Neural cell (in vitro differentiated cells): ENCODE measurements at regions not wholly inside any gene's neighbourhood (a gene's known extent, or its start where the extent isn't known, plus 50 kb on each side); places are given as distances from the start of the nearest gene placed in this dataset.

ENCODE experiments used
- H2AFZ ChIP-seq: fragments of 200-600, 300-800 bp; sonication (generic), shearing (Covaris generic); 2 replicates; pipeline ENCODE4 v1.6.0; 2014; ENCODE audit warnings: low read depth, mild to moderate bottlenecking, antibody characterized with exemption, low read length, moderate library complexity
- H3F3A ChIP-seq: fragments of 200-600 bp; shearing (Covaris generic); 2 replicates; pipeline ENCODE4 v1.6.1; 2016; ENCODE audit warnings: mild to moderate bottlenecking, moderate library complexity, mixed read lengths, antibody characterized with exemption, low read length; ENCODE audit not compliant: insufficient read depth, poor library complexity, severe bottlenecking
- H3K27ac ChIP-seq: fragments of 200-600, 300-800 bp; sonication (generic), shearing (Covaris generic); 2 replicates; pipeline ENCODE4 v1.5.1; 2014; ENCODE audit warnings: mild to moderate bottlenecking, low read length, moderate library complexity
- H3K27me3 ChIP-seq: fragments of 300-800, 200-600 bp; sonication (generic), shearing (Covaris generic); 2 replicates; pipeline ENCODE4 v1.6.0; 2014; ENCODE audit warnings: mild to moderate bottlenecking, low read depth, low read length, moderate library complexity; ENCODE audit not compliant: insufficient read depth
- H3K36me3 ChIP-seq: fragments of 300-800, 200-600 bp; sonication (generic), shearing (Covaris generic); 2 replicates; pipeline ENCODE4 v1.5.1; 2014; ENCODE audit warnings: mild to moderate bottlenecking, antibody characterized with exemption, low read length, moderate library complexity; ENCODE audit not compliant: insufficient read depth
- H3K4me2 ChIP-seq: fragments of 300-800, 200-600 bp; sonication (generic), shearing (Covaris generic); 2 replicates; pipeline ENCODE4 v1.6.0; 2014; ENCODE audit warnings: mild to moderate bottlenecking, low read length
- H3K4me3 ChIP-seq: fragments of 300-800, 200-600 bp; sonication (generic), shearing (Covaris generic); 2 replicates; pipeline ENCODE4 v1.5.1; 2014; ENCODE audit warnings: mild to moderate bottlenecking, low read length, moderate library complexity
- H3K79me2 ChIP-seq: fragments of 200-600 bp; shearing (Covaris generic); replicated peaks from 2 replicates; pipeline ENCODE4 v1.6.0; 2014; ENCODE audit warnings: mild to moderate bottlenecking, low read length, moderate library complexity; ENCODE audit not compliant: insufficient read depth
- H3K9ac ChIP-seq: fragments of 300-800, 200-600 bp; sonication (generic), shearing (Covaris generic); 2 replicates; pipeline ENCODE4 v1.6.1; 2016; ENCODE audit warnings: mild to moderate bottlenecking, low read length, mixed read lengths
- H3K9me2 ChIP-seq: fragments of 200-600 bp; shearing (Covaris generic); 2 replicates; pipeline ENCODE4 v1.6.1; 2016; ENCODE audit warnings: mild to moderate bottlenecking, low read length, mixed read lengths; ENCODE audit not compliant: insufficient read depth
- H3K9me3 ChIP-seq: fragments of 200-600, 300-800 bp; sonication (generic), shearing (Covaris generic); 2 replicates; pipeline ENCODE4 v1.6.1; 2016; ENCODE audit warnings: mild to moderate bottlenecking, mixed run types, low read length, moderate library complexity, mixed read lengths
- H4K20me1 ChIP-seq: fragments of 200-600 bp; shearing (Covaris generic); 2 replicates; pipeline ENCODE4 v1.6.1; 2016; ENCODE audit warnings: mild to moderate bottlenecking, mixed run types; ENCODE audit not compliant: insufficient read depth
- EP300 ChIP-seq: fragments of 450-650 bp; conservative IDR thresholded peaks from 2 replicates; pipeline ENCODE4 v1.6.1; 2014; ENCODE audit warnings: antibody characterized with exemption, mild to moderate bottlenecking, moderate library complexity; ENCODE audit not compliant: poor library complexity, severe bottlenecking
- EZH2 ChIP-seq: fragments of 200-600, 300-800 bp; shearing (Covaris generic), sonication (generic); IDR thresholded peaks from 2 replicates; pipeline ENCODE4 v1.6.1; 2014; ENCODE audit warnings: antibody characterized with exemption, low read length, borderline replicate concordance, mild to moderate bottlenecking; ENCODE audit not compliant: insufficient read depth, poor library complexity, severe bottlenecking
- MXI1 ChIP-seq: fragments of 450-650 bp; conservative IDR thresholded peaks from 2 replicates; pipeline ENCODE4 v1.6.1; 2014; ENCODE audit warnings: antibody characterized with exemption, mild to moderate bottlenecking; ENCODE audit not compliant: poor library complexity, severe bottlenecking
- POLR2AphosphoS5 ChIP-seq: IDR thresholded peaks from 2 replicates; pipeline ENCODE4 v1.6.1; 2012
- RAD21 ChIP-seq: fragments of 450-650 bp; conservative IDR thresholded peaks from 2 replicates; pipeline ENCODE4 v1.6.1; 2014; ENCODE audit warnings: antibody characterized with exemption, mild to moderate bottlenecking, moderate library complexity
- SMC3 ChIP-seq: fragments of 450-650 bp; conservative IDR thresholded peaks from 2 replicates; pipeline ENCODE4 v1.6.1; 2014; ENCODE audit warnings: antibody characterized with exemption, mild to moderate bottlenecking, moderate library complexity; ENCODE audit not compliant: poor library complexity
- TAF1 ChIP-seq: IDR thresholded peaks from 2 replicates; pipeline ENCODE4 v1.6.1; 2012; ENCODE audit warnings: low read depth
- TF ChIP-seq, protein P1 (sequence below): fragments of 450-650 bp; IDR thresholded peaks from 2 replicates; pipeline ENCODE4 v1.5.1; 2014; ENCODE audit warnings: antibody characterized with exemption, mild to moderate bottlenecking, moderate library complexity; ENCODE audit not compliant: poor library complexity, severe bottlenecking
- TF ChIP-seq, protein P2 (sequence below): IDR thresholded peaks from 2 replicates; pipeline ENCODE4 v1.6.1; 2012; ENCODE audit warnings: borderline replicate concordance

DNA sequence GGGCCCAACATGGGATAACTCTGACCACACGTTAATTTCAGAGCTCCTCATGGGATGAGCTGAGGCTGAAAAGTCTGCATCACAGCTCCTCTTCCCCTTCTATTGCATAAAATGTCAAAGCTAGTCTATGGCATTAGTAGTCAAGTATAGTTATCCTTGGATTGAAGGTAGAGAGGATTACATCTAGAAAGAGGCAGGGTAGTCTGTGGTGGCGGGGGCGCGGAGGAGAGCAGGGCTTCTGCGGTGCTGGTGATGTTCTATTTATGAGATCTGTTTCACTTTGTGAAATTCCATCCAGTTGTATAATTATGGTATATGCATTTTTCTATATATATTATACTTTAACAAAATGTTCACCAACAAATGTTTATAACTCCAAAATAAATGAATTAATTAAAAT lies 329.5 kb upstream of the GRAMD2B start:
- Histone ChIP-seq H3K27me3 (no peaks in the 10 kb centered on the region), H3F3A (no peaks in the 10 kb centered on the region), H3K4me3 (no peak overlapping the region), H3K79me2 (no peaks in the 10 kb centered on the region), H3K9me3 (no peaks in the 10 kb centered on the region), H2AFZ (no peak overlapping the region), H4K20me1 (no peaks in the 10 kb centered on the region), H3K9me2 (no peaks in the 10 kb centered on the region), H3K27ac (no peak overlapping the region), H3K36me3 (no peaks in the 10 kb centered on the region), H3K9ac (no peak overlapping the region), H3K4me2 (no peak overlapping the region)
- no peak for TF ChIP-seq EP300
- TF ChIP-seq, protein P1, sequence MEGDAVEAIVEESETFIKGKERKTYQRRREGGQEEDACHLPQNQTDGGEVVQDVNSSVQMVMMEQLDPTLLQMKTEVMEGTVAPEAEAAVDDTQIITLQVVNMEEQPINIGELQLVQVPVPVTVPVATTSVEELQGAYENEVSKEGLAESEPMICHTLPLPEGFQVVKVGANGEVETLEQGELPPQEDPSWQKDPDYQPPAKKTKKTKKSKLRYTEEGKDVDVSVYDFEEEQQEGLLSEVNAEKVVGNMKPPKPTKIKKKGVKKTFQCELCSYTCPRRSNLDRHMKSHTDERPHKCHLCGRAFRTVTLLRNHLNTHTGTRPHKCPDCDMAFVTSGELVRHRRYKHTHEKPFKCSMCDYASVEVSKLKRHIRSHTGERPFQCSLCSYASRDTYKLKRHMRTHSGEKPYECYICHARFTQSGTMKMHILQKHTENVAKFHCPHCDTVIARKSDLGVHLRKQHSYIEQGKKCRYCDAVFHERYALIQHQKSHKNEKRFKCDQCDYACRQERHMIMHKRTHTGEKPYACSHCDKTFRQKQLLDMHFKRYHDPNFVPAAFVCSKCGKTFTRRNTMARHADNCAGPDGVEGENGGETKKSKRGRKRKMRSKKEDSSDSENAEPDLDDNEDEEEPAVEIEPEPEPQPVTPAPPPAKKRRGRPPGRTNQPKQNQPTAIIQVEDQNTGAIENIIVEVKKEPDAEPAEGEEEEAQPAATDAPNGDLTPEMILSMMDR: no peak
- no peak for TF ChIP-seq RAD21
- TF ChIP-seq EZH2: no peak
- TF ChIP-seq TAF1: no peak
- no peak for TF ChIP-seq SMC3
- TF ChIP-seq, protein P2, sequence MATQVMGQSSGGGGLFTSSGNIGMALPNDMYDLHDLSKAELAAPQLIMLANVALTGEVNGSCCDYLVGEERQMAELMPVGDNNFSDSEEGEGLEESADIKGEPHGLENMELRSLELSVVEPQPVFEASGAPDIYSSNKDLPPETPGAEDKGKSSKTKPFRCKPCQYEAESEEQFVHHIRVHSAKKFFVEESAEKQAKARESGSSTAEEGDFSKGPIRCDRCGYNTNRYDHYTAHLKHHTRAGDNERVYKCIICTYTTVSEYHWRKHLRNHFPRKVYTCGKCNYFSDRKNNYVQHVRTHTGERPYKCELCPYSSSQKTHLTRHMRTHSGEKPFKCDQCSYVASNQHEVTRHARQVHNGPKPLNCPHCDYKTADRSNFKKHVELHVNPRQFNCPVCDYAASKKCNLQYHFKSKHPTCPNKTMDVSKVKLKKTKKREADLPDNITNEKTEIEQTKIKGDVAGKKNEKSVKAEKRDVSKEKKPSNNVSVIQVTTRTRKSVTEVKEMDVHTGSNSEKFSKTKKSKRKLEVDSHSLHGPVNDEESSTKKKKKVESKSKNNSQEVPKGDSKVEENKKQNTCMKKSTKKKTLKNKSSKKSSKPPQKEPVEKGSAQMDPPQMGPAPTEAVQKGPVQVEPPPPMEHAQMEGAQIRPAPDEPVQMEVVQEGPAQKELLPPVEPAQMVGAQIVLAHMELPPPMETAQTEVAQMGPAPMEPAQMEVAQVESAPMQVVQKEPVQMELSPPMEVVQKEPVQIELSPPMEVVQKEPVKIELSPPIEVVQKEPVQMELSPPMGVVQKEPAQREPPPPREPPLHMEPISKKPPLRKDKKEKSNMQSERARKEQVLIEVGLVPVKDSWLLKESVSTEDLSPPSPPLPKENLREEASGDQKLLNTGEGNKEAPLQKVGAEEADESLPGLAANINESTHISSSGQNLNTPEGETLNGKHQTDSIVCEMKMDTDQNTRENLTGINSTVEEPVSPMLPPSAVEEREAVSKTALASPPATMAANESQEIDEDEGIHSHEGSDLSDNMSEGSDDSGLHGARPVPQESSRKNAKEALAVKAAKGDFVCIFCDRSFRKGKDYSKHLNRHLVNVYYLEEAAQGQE: no peak
- no peak for TF ChIP-seq MXI1
- no peak for TF ChIP-seq POLR2AphosphoS5

DNA sequence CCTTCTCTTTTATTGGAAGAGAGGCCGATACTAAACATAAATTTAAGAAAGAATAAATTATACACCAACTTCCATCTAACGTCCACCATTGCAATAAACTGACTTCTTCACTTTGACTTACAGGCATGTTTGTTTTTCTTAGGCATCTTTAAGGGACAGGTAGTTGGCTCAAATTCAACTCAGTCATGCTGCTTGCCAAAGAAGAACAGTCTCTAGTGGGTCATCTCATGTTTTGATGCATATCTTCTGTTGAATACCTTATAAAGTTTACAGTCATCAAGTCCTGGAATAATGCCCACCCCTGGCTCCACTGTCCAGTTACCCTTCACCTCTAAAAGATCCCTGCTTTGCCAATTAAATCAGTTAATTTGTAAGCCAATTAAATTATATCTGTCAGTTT lies 328.2 kb upstream of the GRAMD2B start:
- H3K27me3 ChIP-seq: no peaks in the 10 kb centered on the region
- no peaks in the 10 kb centered on the region for H3K9me2 ChIP-seq
- H4K20me1 ChIP-seq: no peaks in the 10 kb centered on the region
- no peak overlapping the region for H2AFZ ChIP-seq
- TF ChIP-seq POLR2AphosphoS5 (no peak), MXI1 (no peak), SMC3 (no peak), EP300 (no peak), RAD21 (no peak), TAF1 (no peak), EZH2 (no peak)
- TF ChIP-seq, protein P1: no peak
- TF ChIP-seq, protein P2: no peak
- H3K9me3 ChIP-seq: no peaks in the 10 kb centered on the region
- H3K36me3 ChIP-seq: no peaks in the 10 kb centered on the region
- no peak overlapping the region for H3K4me3 ChIP-seq
- H3K4me2 ChIP-seq: no peak overlapping the region
- H3K9ac ChIP-seq: no peak overlapping the region
- H3F3A ChIP-seq: no peaks in the 10 kb centered on the region
- H3K27ac ChIP-seq: no peak overlapping the region
- no peaks in the 10 kb centered on the region for H3K79me2 ChIP-seq
